Thyroid gland (tissue), 4 donors: ENCODE measurements at regions not wholly inside any gene's neighbourhood (a gene's known extent, or its start where the extent isn't known, plus 50 kb on each side); places are given as distances from the start of the nearest gene placed in this dataset.
"Not testable (repeated sequence)": the region's sequence is repeated elsewhere in the genome, so short reads cannot be mapped to it uniquely, and the experiment has no call there.

Experiments used
- DNase-seq, 2 donors: peaks; one replicate each; pipeline ENCODE4 v3.0.0-alpha.2; 2019
- H3K27ac ChIP-seq, 3 donors: fragments of 200-600 bp; sonication (generic); 1 replicate in 2 of 3; 2 replicates in 1 of 3; pipeline ENCODE4 v1.5.1; 2016 to 2019; ENCODE audit warnings: mild to moderate bottlenecking in 1 of 3, moderate library complexity in 1 of 3
- H3K27me3 ChIP-seq: fragments of 200-600 bp; sonication (generic); one replicate; pipeline ENCODE4 v1.5.1; 2019
- H3K36me3 ChIP-seq, 2 donors: fragments of 200-600 bp; sonication (generic); one replicate each; pipeline ENCODE4 v1.5.1; 2016 to 2019
- H3K4me1 ChIP-seq, 2 donors: fragments of 200-600 bp; sonication (generic); one replicate each; pipeline ENCODE4 v1.5.1; 2017 to 2019
- H3K4me3 ChIP-seq, 3 donors: fragments of 200-600 bp; sonication (generic); replicated peaks in 1 of 3; 1 replicate in 2 of 3; 2 replicates in 1 of 3; pipeline ENCODE4 v1.5.1; 2016; ENCODE audit warnings: mild to moderate bottlenecking in 1 of 3
- H3K9me3 ChIP-seq: fragments of 200-600 bp; sonication (generic); one replicate; pipeline ENCODE4 v1.5.1; 2017
- POLR2A ChIP-seq, 2 donors: fragments of 450-650 bp; IDR thresholded peaks; one replicate each; pipeline ENCODE4 v1.6.1; 2017; ENCODE audit warnings: antibody characterized with exemption in 2 of 2, mild to moderate bottlenecking in 2 of 2, moderate library complexity in 1 of 2
- WGBS, 2 donors: methylation state at CpG; one replicate each; pipeline ENCODE4 v1.1.5; 2017; 5-methylcytosine and 5-hydroxymethylcytosine counted together
- intact Hi-C: fragments of 100-400 bp; cut with DNase I; formaldehyde crosslinking; loops from one replicate; pipeline ENCODE4 v1.15.1; 2023
- TF ChIP-seq, protein P1 (sequence below), 6 experiments: fragments of 200-600 bp in 3 of 6; fragments of 450-650 bp in 3 of 6; sonication (generic) in 3 of 6; IDR thresholded peaks; one replicate each; pipeline ENCODE4 v1.5.1; 2016 to 2019; ENCODE audit warnings: antibody characterized with exemption in 6 of 6, mild to moderate bottlenecking in 2 of 6, inconsistent platforms in 1 of 6, moderate library complexity in 1 of 6

DNA sequence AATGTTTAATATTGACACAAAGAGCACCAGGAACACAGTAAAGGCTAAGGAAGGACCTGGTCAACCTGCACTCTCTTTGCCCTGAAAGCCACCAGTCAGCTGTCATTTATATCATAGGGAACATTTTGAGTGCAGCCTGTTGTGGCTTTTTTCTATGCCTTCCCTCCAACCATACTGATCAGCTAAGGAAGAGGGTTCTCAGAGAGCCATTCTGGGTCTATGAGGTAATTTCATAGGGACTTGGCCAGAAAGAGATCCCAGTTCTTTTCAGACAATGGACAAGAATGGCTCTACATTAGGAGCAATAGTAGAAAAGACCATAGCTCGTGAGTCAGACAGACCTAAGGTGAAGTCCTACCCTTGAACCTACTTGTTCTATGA is 132.8 kb downstream of the CCDC34 start:
- no peaks in the 10 kb centered on the region for H3K9me3 ChIP-seq
- no peaks in the 10 kb centered on the region for H3K36me3 ChIP-seq
- no peak for TF ChIP-seq POLR2A (IDR thresholded peaks at IDR 0.05)
- TF ChIP-seq, protein P1, sequence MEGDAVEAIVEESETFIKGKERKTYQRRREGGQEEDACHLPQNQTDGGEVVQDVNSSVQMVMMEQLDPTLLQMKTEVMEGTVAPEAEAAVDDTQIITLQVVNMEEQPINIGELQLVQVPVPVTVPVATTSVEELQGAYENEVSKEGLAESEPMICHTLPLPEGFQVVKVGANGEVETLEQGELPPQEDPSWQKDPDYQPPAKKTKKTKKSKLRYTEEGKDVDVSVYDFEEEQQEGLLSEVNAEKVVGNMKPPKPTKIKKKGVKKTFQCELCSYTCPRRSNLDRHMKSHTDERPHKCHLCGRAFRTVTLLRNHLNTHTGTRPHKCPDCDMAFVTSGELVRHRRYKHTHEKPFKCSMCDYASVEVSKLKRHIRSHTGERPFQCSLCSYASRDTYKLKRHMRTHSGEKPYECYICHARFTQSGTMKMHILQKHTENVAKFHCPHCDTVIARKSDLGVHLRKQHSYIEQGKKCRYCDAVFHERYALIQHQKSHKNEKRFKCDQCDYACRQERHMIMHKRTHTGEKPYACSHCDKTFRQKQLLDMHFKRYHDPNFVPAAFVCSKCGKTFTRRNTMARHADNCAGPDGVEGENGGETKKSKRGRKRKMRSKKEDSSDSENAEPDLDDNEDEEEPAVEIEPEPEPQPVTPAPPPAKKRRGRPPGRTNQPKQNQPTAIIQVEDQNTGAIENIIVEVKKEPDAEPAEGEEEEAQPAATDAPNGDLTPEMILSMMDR (IDR thresholded peaks at IDR 0.05): no peak
- no peak overlapping the region for H3K4me3 ChIP-seq
- H3K27me3 ChIP-seq: no peaks in the 10 kb centered on the region
- peak overlapping the region in 1 of 3 donors; percentile 81 for H3K27ac ChIP-seq
- intact Hi-C loops: no loop called here
- 86 to 94% methylated on average over 1 of the region's 1 CpG for WGBS, 2 donors
- H3K4me1 ChIP-seq: peaks cover 18% of the 10 kb centered on the region in 2 donors
- no peak for DNase-seq

DNA sequence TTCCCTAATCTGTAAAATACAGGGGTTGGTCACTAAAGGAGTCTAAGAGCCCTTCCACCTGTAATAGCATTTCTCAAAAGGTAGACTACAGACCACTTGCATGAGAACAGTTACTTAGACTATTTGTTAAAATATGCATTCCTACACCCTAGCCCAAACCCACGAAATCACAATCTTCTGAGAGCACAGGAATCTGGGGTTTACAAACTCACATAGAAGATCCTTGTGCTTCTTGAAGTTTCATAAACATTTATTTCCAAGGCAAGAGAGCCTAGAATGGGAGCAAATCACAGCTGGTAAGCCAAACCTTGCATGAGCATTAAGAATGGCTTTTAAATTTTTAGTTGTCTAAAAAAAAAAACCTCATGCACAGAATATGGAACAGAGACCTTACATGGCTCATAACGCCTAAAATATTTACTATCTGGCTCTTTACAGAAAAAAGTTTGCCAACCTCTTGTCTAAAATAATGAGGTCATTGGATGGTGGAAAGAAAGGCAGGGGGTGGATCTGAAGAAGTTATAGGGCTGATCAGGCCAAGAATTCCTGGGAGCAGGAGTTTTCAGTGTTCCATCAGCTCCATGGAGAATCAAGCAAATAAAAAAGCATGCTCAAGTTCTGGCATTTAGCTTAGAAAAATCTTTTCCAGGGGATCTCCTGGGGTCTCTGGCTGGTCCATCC is 133.4 kb downstream of the CCDC34 start:
- Histone ChIP-seq H3K4me1 (peaks cover 18% of the 10 kb centered on the region in 2 donors), H3K27me3 (no peaks in the 10 kb centered on the region), H3K9me3 (no peaks in the 10 kb centered on the region), H3K36me3 (no peaks in the 10 kb centered on the region), H3K4me3 (no peak overlapping the region), H3K27ac (peak overlapping the region in 1 of 3 donors; percentile 81)
- intact Hi-C loops: no loop called here
- DNase-seq: no peak
- no peak for TF ChIP-seq POLR2A (IDR thresholded peaks at IDR 0.05)
- TF ChIP-seq, protein P1 (IDR thresholded peaks at IDR 0.05): no peak
- 77% methylated on average over 2 of the region's 2 CpGs for WGBS, 2 donors

DNA sequence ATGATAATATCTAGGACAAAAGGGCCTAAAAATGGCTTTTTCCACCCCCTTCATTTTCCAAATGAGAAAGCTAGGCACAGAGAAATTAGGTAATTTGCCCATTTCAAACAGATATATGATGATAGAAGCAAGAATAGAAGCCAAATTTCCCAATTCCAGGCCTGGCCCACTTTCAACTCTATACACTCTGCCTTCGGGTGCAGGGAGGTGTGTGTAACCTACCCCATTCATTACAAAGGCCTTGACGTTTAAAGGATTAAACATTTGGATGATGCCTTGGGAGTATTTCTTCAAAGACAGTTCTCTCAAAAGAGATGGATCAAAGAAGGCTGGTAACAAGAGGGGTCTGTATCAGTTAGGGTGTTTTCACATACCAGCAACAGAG is 134.1 kb downstream of the CCDC34 start:
- Histone ChIP-seq H3K36me3 (no peaks in the 10 kb centered on the region), H3K9me3 (no peaks in the 10 kb centered on the region), H3K27me3 (no peaks in the 10 kb centered on the region), H3K27ac (peak overlapping the region; percentile 44 to 81 (median 57)), H3K4me3 (no peak overlapping the region), H3K4me1 (peaks cover 18% of the 10 kb centered on the region in 2 donors)
- DNase-seq: no peak
- intact Hi-C loops: no loop called here
- 84 to 85% methylated on average over 2 of the region's 2 CpGs for WGBS, 2 donors
- TF ChIP-seq, protein P1 (IDR thresholded peaks at IDR 0.05): no peak
- TF ChIP-seq POLR2A (IDR thresholded peaks at IDR 0.05): no peak

DNA sequence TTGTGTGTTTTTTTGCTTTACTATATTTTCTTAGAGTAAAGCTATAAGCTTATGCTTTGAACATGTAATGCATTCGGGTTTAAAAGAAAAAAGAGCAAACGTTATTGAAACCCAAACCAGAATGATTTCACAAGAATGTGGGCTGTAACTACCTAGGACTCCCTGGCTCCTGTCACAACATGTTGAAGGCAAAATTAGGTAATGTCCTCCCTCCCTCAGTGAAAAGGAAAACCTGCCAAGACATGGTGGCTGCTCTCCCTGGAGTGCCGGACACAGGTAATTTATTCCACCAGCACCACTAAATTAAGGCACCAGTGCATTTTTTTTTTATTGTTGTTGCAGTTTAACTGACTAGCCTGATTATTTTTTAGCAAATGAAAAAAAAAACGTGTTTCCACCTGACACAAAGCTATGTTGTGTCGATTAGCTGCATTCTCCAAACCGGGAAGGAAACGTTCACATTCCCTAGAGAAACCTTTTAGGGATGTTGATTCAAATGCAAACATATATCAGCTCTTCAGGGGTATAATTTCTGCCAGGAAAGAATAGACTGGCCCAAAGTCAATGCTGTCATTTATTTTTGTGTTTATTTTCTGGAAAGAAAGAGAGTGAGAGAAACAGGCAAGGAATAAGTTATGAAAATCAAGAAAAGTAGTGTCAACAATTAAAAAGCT is 134.6 kb downstream of the CCDC34 start:
- Histone ChIP-seq H3K4me3 (no peak overlapping the region), H3K27me3 (no peaks in the 10 kb centered on the region), H3K27ac (peak overlapping the region; percentile 57 to 81 (median 70)), H3K4me1 (peaks cover 18% of the 10 kb centered on the region in 2 donors), H3K9me3 (no peaks in the 10 kb centered on the region), H3K36me3 (no peaks in the 10 kb centered on the region)
- intact Hi-C loops: no loop called here
- WGBS, 2 donors: 19 to 29% methylated on average over 7 of the region's 7 CpGs
- TF ChIP-seq POLR2A (IDR thresholded peaks at IDR 0.05): no peak
- TF ChIP-seq, protein P1 (IDR thresholded peaks at IDR 0.05): no peak
- peak; percentile 47 to 49 for DNase-seq

DNA sequence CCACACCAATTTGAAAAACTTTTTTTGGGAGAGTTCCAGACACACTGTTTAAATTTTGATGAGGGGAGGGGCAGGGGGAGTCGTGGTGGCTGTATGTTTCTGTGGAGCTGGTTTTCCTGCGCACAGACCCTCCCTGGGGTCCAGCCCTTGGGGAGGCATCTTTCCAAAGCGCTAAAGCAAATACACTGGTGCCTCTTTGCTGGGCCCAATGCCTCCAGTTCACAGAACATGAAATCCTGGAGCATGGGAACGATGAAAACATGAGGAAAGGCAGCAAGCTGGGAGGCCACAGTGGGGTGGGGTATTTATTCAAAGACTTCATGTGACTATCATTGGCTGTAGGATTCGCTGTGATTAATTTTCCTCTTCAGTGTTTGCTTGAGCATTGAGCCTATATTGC is 135.3 kb downstream of the CCDC34 start:
- H3K4me1 ChIP-seq: peaks cover 18% of the 10 kb centered on the region in 2 donors
- DNase-seq: peak; percentile 48 to 57
- TF ChIP-seq, protein P1 (IDR thresholded peaks at IDR 0.05): no peak
- TF ChIP-seq POLR2A (IDR thresholded peaks at IDR 0.05): no peak
- intact Hi-C loops: no loop called here
- peak overlapping the region; percentile 57 to 81 (median 70) for H3K27ac ChIP-seq
- H3K4me3 ChIP-seq: no peak overlapping the region
- no peaks in the 10 kb centered on the region for H3K9me3 ChIP-seq
- H3K36me3 ChIP-seq: no peaks in the 10 kb centered on the region
- no peaks in the 10 kb centered on the region for H3K27me3 ChIP-seq
- WGBS, 2 donors: 22 to 25% methylated on average over 5 of the region's 5 CpGs

DNA sequence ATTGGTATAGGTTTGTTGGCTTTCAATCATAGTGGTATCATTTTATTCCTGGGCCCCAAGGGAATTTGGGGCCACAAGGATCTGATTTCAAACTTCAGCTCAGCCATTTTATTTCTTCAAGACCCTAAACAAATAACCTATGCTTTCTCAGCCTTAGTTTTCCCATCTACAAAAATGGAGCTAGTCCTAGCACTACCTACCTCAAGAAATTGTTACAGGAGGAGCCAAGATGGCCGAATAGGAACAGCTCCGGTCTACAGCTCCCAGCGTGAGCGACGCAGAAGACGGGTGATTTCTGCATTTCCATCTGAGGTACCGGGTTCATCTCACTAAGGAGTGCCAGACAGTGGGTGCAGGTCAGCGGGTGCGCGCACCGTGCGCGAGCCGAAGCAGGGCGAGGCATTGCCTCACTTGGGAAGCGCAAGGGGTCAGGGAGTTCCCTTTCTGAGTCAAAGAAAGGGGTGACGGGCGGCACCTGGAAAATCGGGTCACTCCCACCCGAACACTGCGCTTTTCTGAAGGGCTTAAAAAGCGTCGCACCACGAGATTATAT is 143.5 kb downstream of the CCDC34 start:
- H3K9me3 ChIP-seq, H3K4me3 ChIP-seq, intact Hi-C loops, DNase-seq, H3K27ac ChIP-seq, H3K27me3 ChIP-seq, H3K36me3 ChIP-seq: not testable (repeated sequence)
- H3K4me1 ChIP-seq: peaks cover 24 to 27% of the 10 kb centered on the region in 2 donors
- WGBS, 2 donors: 95 to 98% methylated on average over 7 to 8 of the region's 24 CpGs
